HG02943 (cell line): ENCODE measurements at regions not wholly inside any gene's neighbourhood (a gene's known extent, or its start where the extent isn't known, plus 50 kb on each side); places are given as distances from the start of the nearest gene placed in this dataset.
"Not testable (repeated sequence)": the region's sequence is repeated elsewhere in the genome, so short reads cannot be mapped to it uniquely, and the experiment has no call there.

Experiments
- ATAC-seq: cut with Tn5 transposase; IDR thresholded peaks from one replicate; pipeline ENCODE4 v1.9.1; 2021; ENCODE audit warnings: mild to moderate bottlenecking, low read depth, moderate library complexity; ENCODE audit not compliant: unreplicated experiment

GRCh38 chr7:132030883-132031282 is 474.5 kb upstream of the PODXL start:
- ATAC-seq: no peak

GRCh38 chr7:132030086-132030568 is 473.7 kb upstream of the PODXL start:
- no peak for ATAC-seq

- no peak for ATAC-seq
Measured at GRCh38 chr7:132029369-132030085, 473.1 kb upstream of the PODXL start.

- no peak for ATAC-seq
Measured at GRCh38 chr7:132028144-132028920, 471.9 kb upstream of the PODXL start.

- ATAC-seq: no peak
Measured at GRCh38 chr7:132024290-132024689, 467.9 kb upstream of the PODXL start.

- ATAC-seq: no peak
Measured at GRCh38 chr7:132023466-132023865, 467.0 kb upstream of the PODXL start.

GRCh38 chr7:132022188-132022587 is 465.8 kb upstream of the PODXL start:
- ATAC-seq: no peak

GRCh38 chr7:132019703-132020102 is 463.3 kb upstream of the PODXL start:
- ATAC-seq: no peak

GRCh38 chr7:132009778-132010177 is 453.4 kb upstream of the PODXL start:
- no peak for ATAC-seq

GRCh38 chr7:132004529-132004928 is 448.1 kb upstream of the PODXL start:
- no peak for ATAC-seq

- ATAC-seq: no peak
Measured at GRCh38 chr7:132002343-132002968, 446.0 kb upstream of the PODXL start.

- ATAC-seq: no peak
Measured at GRCh38 chr7:132001146-132001545, 444.7 kb upstream of the PODXL start.

GRCh38 chr7:131999193-131999592 is 442.8 kb upstream of the PODXL start:
- no peak for ATAC-seq

- no peak for ATAC-seq
Measured at GRCh38 chr7:131995324-131995723, 438.9 kb upstream of the PODXL start.

- ATAC-seq: not testable (repeated sequence)
Measured at GRCh38 chr7:131981069-131981468, 424.6 kb upstream of the PODXL start.

GRCh38 chr7:131978118-131978517 is 421.7 kb upstream of the PODXL start:
- ATAC-seq: not testable (repeated sequence)

GRCh38 chr7:131976411-131976810 is 420.0 kb upstream of the PODXL start:
- ATAC-seq: no peak

- ATAC-seq: no peak
Measured at GRCh38 chr7:131974671-131975070, 418.2 kb upstream of the PODXL start.

- no peak for ATAC-seq
Measured at GRCh38 chr7:131972251-131972650, 415.8 kb upstream of the PODXL start.

GRCh38 chr7:131970602-131971001 is 414.2 kb upstream of the PODXL start:
- no peak for ATAC-seq

GRCh38 chr7:131969560-131969959 is 413.1 kb upstream of the PODXL start:
- no peak for ATAC-seq
